ENCODE measurements at regions not wholly inside any gene's neighbourhood (a gene's known extent, or its start where the extent isn't known, plus 50 kb on each side); places are given as distances from the start of the nearest gene placed in this dataset.

DNA sequence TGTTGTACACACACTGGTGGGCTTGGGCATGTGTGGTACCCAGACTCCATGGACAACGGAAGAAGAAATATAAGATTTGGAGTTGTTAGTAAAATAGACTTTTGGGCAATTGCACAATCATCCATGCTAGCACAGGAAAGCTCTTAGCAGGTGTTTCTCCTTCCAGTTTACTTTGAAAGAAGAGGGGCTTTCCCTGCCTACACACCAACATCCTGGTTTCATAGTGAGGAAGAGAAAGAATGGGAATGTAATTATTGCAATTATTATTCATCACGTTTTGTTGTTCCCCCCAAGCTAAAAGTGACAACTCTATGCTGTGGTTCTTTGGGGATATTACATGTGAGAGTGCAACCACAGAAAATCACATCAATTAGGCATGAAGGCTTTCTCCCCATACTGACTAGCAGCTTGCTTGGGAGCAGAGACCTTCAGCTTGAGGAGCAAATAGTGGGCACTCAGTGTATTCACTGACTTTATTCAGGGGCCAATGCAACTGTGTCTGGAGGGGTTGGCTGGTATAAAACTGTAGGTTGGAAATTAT, 57.2 kb upstream of the PUDP start:
- TF ChIP-seq TAF1 (IDR thresholded peaks at IDR 0.05; ENCODE audit: borderline replicate concordance, low read depth, low read length) (no peak), POLR2AphosphoS5 (IDR thresholded peaks at IDR 0.05; ENCODE audit: low read depth, low read length) (no peak), POLR2A (IDR thresholded peaks at IDR 0.05; ENCODE audit: low read depth, low read length) (no peak)
- peak; percentile 72 for FAIRE-seq
- DNase-seq (ENCODE audit: insufficient read length): no peak

DNA sequence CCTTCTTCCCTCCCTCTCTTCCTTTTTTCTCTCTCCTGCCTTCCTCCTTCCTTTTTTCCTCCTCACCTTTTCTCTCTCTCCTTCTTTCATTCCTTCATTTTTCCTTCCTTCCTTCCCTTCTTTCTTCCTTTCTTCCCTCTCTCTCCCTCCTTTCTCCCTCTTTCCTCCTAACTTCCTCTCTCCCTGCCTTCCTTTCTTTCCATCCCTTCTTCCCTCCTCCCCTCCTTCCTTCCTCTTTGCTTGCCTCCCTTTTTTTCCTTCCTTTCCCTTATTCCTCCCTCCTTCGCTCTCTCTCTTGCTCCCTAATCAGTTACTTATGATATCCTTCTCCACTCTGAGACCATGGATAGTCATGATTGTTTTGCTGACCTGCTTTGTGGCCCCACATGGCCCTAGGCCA, 56.7 kb upstream of the PUDP start:
- FAIRE-seq (peak; percentile 64), DNase-seq (ENCODE audit: insufficient read length) (no peak)
- no peak for TF ChIP-seq TAF1 (IDR thresholded peaks at IDR 0.05; ENCODE audit: borderline replicate concordance, low read depth, low read length)
- TF ChIP-seq POLR2A (IDR thresholded peaks at IDR 0.05; ENCODE audit: low read depth, low read length): no peak
- no peak for TF ChIP-seq POLR2AphosphoS5 (IDR thresholded peaks at IDR 0.05; ENCODE audit: low read depth, low read length)

- DNase-seq (ENCODE audit: insufficient read length) (no peak), FAIRE-seq (no peak)
- TF ChIP-seq POLR2A (IDR thresholded peaks at IDR 0.05; ENCODE audit: low read depth, low read length) (no peak), POLR2AphosphoS5 (IDR thresholded peaks at IDR 0.05; ENCODE audit: low read depth, low read length) (no peak), TAF1 (IDR thresholded peaks at IDR 0.05; ENCODE audit: borderline replicate concordance, low read depth, low read length) (no peak)
Measured at GRCh38 chrX:7202206-7202605, 54.3 kb upstream of the PUDP start.

DNA sequence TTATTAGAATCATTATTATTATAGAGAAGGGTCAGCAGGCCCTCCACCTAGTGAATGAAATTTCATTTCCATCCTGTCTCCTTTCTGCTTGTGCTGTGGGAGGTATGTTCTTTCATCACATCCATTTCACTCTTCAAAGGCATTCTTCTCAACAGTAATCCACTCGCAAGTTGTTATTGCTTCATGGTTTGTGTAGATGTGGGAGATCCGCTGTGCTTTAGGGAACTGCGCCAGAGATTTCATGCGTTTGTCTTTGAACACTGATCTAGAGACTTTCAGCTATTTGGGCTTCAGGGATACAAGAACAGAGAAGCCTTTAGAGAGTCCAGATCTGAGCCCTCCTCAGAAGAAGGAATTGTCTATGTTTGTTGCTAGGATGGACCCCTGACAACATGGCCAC, 53.5 kb upstream of the PUDP start:
- TF ChIP-seq POLR2AphosphoS5 (IDR thresholded peaks at IDR 0.05; ENCODE audit: low read depth, low read length) (no peak), TAF1 (IDR thresholded peaks at IDR 0.05; ENCODE audit: borderline replicate concordance, low read depth, low read length) (no peak), POLR2A (IDR thresholded peaks at IDR 0.05; ENCODE audit: low read depth, low read length) (no peak)
- DNase-seq (ENCODE audit: insufficient read length): no peak
- no peak for FAIRE-seq

DNA sequence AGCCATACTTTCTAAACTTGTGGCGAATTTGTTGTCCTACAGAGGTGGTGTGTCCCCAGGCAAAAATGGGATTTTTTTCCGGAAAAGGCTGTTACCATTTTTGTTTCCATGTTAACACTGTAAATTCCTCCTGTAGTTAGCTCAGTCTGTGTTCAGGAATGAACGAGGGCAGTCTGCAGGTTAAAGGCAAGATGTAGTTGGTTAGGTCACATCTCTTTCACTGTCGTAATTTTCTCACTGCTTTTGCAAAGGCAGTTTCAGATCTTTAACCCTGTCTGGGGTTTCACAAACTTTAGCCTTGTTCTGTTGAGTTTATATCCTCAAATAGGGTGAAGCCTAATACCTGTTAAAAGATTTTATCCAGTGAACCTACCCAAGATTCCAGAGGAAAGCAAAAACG, 50.5 kb upstream of the PUDP start:
- FAIRE-seq (peak; percentile 78), DNase-seq (ENCODE audit: insufficient read length) (no peak)
- TF ChIP-seq POLR2AphosphoS5 (IDR thresholded peaks at IDR 0.05; ENCODE audit: low read depth, low read length) (no peak), POLR2A (IDR thresholded peaks at IDR 0.05; ENCODE audit: low read depth, low read length) (no peak), TAF1 (IDR thresholded peaks at IDR 0.05; ENCODE audit: borderline replicate concordance, low read depth, low read length) (no peak)

Data from GM12892 (cell line).